Esophagus squamous epithelium (tissue), 5 donors: ENCODE measurements at regions not wholly inside any gene's neighbourhood (a gene's known extent, or its start where the extent isn't known, plus 50 kb on each side); places are given as distances from the start of the nearest gene placed in this dataset.

Experiments used
- DNase-seq: peaks from one replicate; lab custom pipeline; 2025; lab: John Stamatoyannopoulos, UW
- H3K27ac ChIP-seq, 4 donors: fragments of 200-600 bp; sonication (generic); one replicate each; pipeline ENCODE4 v1.5.1; 2016 to 2019; ENCODE audit warnings: mild to moderate bottlenecking in 1 of 4
- H3K27me3 ChIP-seq, 4 donors: fragments of 200-600 bp; sonication (generic); 1 replicate in 3 of 4; 2 replicates in 1 of 4; pipeline versions ENCODE4 v1.5.1 to v1.6.0; 2017 to 2021; ENCODE audit warnings: antibody characterized with exemption in 1 of 4
- H3K36me3 ChIP-seq, 3 donors: fragments of 200-600 bp; sonication (generic); one replicate each; pipeline ENCODE4 v1.5.1; 2016 to 2019
- H3K4me1 ChIP-seq, 3 donors: fragments of 200-600 bp; sonication (generic); one replicate each; pipeline ENCODE4 v1.5.1; 2017 to 2019
- H3K4me3 ChIP-seq, 4 donors: fragments of 200-600 bp; sonication (generic); 1 replicate in 3 of 4; 2 replicates in 1 of 4; pipeline ENCODE4 v1.5.1; 2016 to 2019; ENCODE audit warnings: mild to moderate bottlenecking in 2 of 4, moderate library complexity in 1 of 4
- H3K9me3 ChIP-seq, 3 donors: fragments of 200-600 bp; sonication (generic); one replicate each; pipeline ENCODE4 v1.5.1; 2016 to 2019
- POLR2A ChIP-seq, 4 donors: fragments of 450-650 bp; IDR thresholded peaks; one replicate each; pipeline ENCODE4 v1.6.1; 2017; ENCODE audit warnings: antibody characterized with exemption in 4 of 4, mild to moderate bottlenecking in 4 of 4, moderate library complexity in 3 of 4
- WGBS, 2 donors: methylation state at CpG; one replicate each; pipeline ENCODE4 v1.1.5; 2018; 5-methylcytosine and 5-hydroxymethylcytosine counted together
- intact Hi-C: fragments of 100-400 bp; cut with DNase I; formaldehyde crosslinking; loops from one replicate; pipeline ENCODE4 v1.15.0; 2022
- TF ChIP-seq, protein P1 (sequence below), 6 experiments: fragments of 450-650 bp in 4 of 6; fragments of 200-600 bp in 2 of 6; sonication (generic) in 2 of 6; IDR thresholded peaks; one replicate each; pipeline ENCODE4 v1.5.1; 2016 to 2019; ENCODE audit warnings: antibody characterized with exemption in 6 of 6, mild to moderate bottlenecking in 4 of 6, moderate library complexity in 4 of 6
- donor health status: DM: yes; HTN: yes; CAD: no.

DNA sequence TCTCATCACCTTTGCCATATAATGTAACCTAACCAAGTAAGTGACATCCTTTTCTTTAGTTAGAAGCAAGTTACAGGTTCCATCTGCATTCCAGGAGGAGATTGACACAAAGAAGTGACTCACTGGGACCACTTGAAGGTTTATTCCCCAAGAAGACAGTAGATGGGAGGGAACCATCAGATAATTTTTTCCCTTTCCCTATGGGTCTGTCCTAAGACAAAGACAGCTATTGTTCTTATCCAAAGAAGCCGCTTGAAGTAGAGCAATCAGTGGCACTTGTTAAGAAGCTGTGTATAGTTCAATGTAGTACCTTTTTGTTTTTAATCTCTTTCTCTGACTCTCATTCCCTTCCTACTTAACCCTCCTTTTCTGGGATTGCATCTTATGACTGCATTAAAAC lies 139.9 kb upstream of the B3GALT2 start:
- Histone ChIP-seq H3K27me3 (no peaks in the 10 kb centered on the region), H3K4me1 (no peaks in the 10 kb centered on the region), H3K36me3 (no peaks in the 10 kb centered on the region), H3K27ac (no peak overlapping the region), H3K9me3 (no peaks in the 10 kb centered on the region), H3K4me3 (no peak overlapping the region)
- WGBS, 2 donors, result 85 to 87% methylated on average over 1 of the region's 1 CpG
- TF ChIP-seq, protein P1, sequence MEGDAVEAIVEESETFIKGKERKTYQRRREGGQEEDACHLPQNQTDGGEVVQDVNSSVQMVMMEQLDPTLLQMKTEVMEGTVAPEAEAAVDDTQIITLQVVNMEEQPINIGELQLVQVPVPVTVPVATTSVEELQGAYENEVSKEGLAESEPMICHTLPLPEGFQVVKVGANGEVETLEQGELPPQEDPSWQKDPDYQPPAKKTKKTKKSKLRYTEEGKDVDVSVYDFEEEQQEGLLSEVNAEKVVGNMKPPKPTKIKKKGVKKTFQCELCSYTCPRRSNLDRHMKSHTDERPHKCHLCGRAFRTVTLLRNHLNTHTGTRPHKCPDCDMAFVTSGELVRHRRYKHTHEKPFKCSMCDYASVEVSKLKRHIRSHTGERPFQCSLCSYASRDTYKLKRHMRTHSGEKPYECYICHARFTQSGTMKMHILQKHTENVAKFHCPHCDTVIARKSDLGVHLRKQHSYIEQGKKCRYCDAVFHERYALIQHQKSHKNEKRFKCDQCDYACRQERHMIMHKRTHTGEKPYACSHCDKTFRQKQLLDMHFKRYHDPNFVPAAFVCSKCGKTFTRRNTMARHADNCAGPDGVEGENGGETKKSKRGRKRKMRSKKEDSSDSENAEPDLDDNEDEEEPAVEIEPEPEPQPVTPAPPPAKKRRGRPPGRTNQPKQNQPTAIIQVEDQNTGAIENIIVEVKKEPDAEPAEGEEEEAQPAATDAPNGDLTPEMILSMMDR (IDR thresholded peaks at IDR 0.05), result no peak
- no peak for TF ChIP-seq POLR2A (IDR thresholded peaks at IDR 0.05)
- intact Hi-C loops, result no loop called here
- DNase-seq, result no peak

DNA sequence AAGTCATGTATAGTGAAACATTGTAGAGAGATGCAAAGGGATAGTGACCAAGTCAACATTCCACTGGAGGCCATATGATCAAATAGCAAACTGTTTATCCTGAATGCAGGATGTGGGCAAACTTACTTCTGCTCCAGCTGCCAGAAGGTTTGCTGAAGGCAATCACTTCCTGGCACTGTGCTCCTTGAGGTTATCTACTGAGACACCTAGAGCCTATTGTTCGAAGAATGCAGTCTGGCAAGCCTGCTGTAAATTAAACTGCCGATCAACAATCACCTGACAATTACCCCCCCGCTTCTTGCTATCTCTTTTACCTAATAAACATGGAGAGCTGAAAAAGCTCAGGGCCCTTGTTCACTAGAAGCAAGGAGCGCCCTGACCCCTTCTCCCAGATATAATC lies 139.4 kb upstream of the B3GALT2 start:
- H3K27ac ChIP-seq, result no peak overlapping the region
- no peaks in the 10 kb centered on the region for H3K9me3 ChIP-seq
- no peak overlapping the region for H3K4me3 ChIP-seq
- TF ChIP-seq POLR2A (IDR thresholded peaks at IDR 0.05), result no peak
- TF ChIP-seq, protein P1 (IDR thresholded peaks at IDR 0.05), result no peak
- intact Hi-C loops, result no loop called here
- 85 to 87% methylated on average over 3 to 4 of the region's 4 CpGs for WGBS, 2 donors
- H3K4me1 ChIP-seq, result no peaks in the 10 kb centered on the region
- H3K27me3 ChIP-seq, result no peaks in the 10 kb centered on the region
- H3K36me3 ChIP-seq, result no peaks in the 10 kb centered on the region
- DNase-seq, result no peak

DNA sequence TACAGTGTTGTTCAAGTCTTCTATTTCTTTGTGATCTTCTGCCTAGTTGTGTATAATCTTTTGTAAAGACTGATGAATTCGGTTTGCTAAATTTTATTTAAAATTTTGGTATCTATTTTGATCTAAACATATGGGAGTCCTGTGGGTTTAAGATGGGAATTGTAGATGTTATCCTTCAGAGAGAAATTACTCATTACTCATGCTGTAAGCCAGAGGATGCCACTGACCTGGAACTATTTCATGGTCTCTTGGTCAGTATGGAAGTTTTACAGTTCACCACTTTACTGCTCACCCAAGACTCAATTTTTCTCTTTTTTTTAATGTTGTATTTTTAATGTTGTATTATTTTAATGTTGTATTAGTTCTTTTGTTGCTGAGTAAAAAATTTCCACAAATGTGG lies 138.6 kb upstream of the B3GALT2 start:
- Histone ChIP-seq H3K27ac (no peak overlapping the region), H3K36me3 (no peaks in the 10 kb centered on the region), H3K27me3 (no peaks in the 10 kb centered on the region), H3K4me3 (no peak overlapping the region), H3K4me1 (no peaks in the 10 kb centered on the region), H3K9me3 (no peaks in the 10 kb centered on the region)
- TF ChIP-seq, protein P1 (IDR thresholded peaks at IDR 0.05), result no peak
- no peak for TF ChIP-seq POLR2A (IDR thresholded peaks at IDR 0.05)
- 72 to 74% methylated on average over 1 of the region's 1 CpG for WGBS, 2 donors
- no peak for DNase-seq
- intact Hi-C loops, result no loop called here

DNA sequence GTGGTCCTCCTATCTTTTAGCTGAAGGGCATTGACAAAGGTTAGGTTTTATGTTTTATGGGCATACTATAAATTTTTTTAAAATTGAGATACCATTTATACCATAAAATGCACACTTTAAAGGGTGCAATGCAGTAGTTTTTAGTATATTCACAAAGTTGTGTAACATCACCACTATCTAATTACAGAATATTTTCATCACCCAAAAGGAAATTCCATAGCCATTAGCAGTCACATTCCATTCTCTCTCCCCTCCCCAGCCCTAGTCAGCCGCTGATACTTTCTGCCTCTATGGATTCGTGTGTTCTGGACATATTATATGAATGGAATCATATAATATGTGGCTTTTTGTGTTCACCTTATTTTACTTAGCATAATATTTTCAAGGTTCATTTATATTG lies 135.8 kb upstream of the B3GALT2 start:
- Histone ChIP-seq H3K4me1 (no peaks in the 10 kb centered on the region), H3K4me3 (no peak overlapping the region), H3K27me3 (no peaks in the 10 kb centered on the region), H3K36me3 (no peaks in the 10 kb centered on the region), H3K27ac (no peak overlapping the region), H3K9me3 (peaks cover 0 to 6% (median 0%) of the 10 kb centered on the region in 3 donors)
- intact Hi-C loops, result no loop called here
- TF ChIP-seq POLR2A (IDR thresholded peaks at IDR 0.05), result no peak
- TF ChIP-seq, protein P1 (IDR thresholded peaks at IDR 0.05), result no peak
- WGBS, 2 donors, result 75 to 77% methylated on average over 2 of the region's 2 CpGs
- no peak for DNase-seq

DNA sequence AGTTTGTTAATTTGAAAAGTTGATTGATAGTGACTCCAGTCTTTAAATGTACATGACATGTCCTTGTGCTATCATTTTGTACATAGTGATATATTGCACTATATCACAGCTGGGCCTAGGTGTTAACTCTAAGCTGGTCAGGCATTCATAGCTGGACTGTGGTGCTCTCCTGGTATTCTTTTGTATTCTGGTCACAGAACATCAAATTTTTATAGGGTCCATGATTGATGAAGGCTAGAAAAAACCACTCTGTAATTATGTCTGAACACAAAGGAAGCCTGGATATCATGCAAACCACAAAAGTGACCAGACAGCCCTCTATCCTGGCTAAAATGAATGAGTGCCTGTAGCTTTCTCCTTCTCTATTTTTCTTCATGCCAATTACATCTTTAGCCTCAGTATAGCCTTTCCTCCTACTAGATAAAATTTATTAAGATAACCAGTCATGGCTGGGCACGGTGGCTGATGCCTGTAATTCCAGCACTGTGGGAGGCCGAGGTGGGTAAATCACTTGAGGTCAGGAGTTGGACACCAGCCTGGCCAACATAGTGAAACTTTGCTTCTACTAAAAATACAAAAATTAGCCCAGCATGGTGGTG lies 134.9 kb upstream of the B3GALT2 start:
- DNase-seq, result no peak
- 94% methylated on average over 2 of the region's 2 CpGs for WGBS, 2 donors
- no peak for TF ChIP-seq POLR2A (IDR thresholded peaks at IDR 0.05)
- TF ChIP-seq, protein P1 (IDR thresholded peaks at IDR 0.05), result no peak
- intact Hi-C loops, result no loop called here
- no peaks in the 10 kb centered on the region for H3K36me3 ChIP-seq
- no peaks in the 10 kb centered on the region for H3K27me3 ChIP-seq
- H3K4me1 ChIP-seq, result no peaks in the 10 kb centered on the region
- no peak overlapping the region for H3K4me3 ChIP-seq
- no peak overlapping the region for H3K27ac ChIP-seq
- H3K9me3 ChIP-seq, result peaks cover 0 to 6% (median 0%) of the 10 kb centered on the region in 3 donors
